ENCODE measurements at regions not wholly inside any gene's neighbourhood (a gene's known extent, or its start where the extent isn't known, plus 50 kb on each side); places are given as distances from the start of the nearest gene placed in this dataset.

- TF ChIP-seq REST (tag by site-specific recombination; IDR thresholded peaks at IDR 0.05) (no peak), ZNF449 (tag by site-specific recombination; IDR thresholded peaks at IDR 0.05) (no peak), ZBTB1 (tag by site-specific recombination; IDR thresholded peaks at IDR 0.05) (no peak), ZIC2 (tag by site-specific recombination; IDR thresholded peaks at IDR 0.05) (no peak), CTCF (tag by site-specific recombination; IDR thresholded peaks at IDR 0.05) (no peak)
These were observed 695.7 kb downstream of the TDRD15 start for GRCh38 chr2:21819454-21819853.

All from HEK293 (cell line).